ENCODE measurements at regions not wholly inside any gene's neighbourhood (a gene's known extent, or its start where the extent isn't known, plus 50 kb on each side); places are given as distances from the start of the nearest gene placed in this dataset.

- TF ChIP-seq, protein P1, sequence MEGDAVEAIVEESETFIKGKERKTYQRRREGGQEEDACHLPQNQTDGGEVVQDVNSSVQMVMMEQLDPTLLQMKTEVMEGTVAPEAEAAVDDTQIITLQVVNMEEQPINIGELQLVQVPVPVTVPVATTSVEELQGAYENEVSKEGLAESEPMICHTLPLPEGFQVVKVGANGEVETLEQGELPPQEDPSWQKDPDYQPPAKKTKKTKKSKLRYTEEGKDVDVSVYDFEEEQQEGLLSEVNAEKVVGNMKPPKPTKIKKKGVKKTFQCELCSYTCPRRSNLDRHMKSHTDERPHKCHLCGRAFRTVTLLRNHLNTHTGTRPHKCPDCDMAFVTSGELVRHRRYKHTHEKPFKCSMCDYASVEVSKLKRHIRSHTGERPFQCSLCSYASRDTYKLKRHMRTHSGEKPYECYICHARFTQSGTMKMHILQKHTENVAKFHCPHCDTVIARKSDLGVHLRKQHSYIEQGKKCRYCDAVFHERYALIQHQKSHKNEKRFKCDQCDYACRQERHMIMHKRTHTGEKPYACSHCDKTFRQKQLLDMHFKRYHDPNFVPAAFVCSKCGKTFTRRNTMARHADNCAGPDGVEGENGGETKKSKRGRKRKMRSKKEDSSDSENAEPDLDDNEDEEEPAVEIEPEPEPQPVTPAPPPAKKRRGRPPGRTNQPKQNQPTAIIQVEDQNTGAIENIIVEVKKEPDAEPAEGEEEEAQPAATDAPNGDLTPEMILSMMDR (IDR thresholded peaks at IDR 0.05; ENCODE audit: low read length) = no peak
- no peak for TF ChIP-seq EZH2 (optimal IDR thresholded peaks at IDR 0.05; ENCODE audit: low read depth, low read length)
Observed at GRCh38 chr3:86739244-86739643, 251.7 kb downstream of the VGLL3 start.
